ENCODE measurements at regions not wholly inside any gene's neighbourhood (a gene's known extent, or its start where the extent isn't known, plus 50 kb on each side); places are given as distances from the start of the nearest gene placed in this dataset.

DNA sequence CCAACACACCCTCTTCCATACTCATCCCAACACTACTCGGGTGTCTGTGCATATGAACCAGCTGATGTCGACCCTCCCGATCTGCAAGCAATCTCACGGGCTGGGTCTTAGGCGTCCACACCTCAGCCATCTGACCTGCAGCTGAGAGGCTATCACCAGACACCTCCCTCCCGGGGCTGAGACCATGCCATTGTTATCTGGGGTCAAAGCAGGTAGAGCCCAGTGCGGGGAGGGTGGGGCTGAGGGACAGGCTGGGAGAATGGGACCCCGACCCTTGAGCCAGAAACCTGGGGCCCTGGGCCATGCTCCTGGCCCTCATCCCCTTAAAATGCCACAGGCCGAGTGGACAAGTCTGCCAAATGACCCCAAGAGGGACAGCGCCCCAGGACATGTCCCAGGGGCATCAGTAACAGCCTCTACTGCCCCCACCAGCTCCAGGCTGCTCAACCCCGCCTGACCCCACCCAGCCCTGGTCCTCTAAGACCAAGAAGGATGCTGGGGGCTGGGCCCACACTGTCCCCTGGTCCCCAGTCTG, 146.7 kb upstream of the CST7 start:
- no peaks in the 10 kb centered on the region for H3K27me3 ChIP-seq (ENCODE audit: insufficient read depth, low read length, poor library complexity, severe bottlenecking)
- H3K9me3 ChIP-seq (ENCODE audit: insufficient read depth, low read depth, low read length): no peaks in the 10 kb centered on the region; the same call in 1 of the 2 replicates
- no peak overlapping the region for H2AFZ ChIP-seq (ENCODE audit: low read length)
- H3K4me1 ChIP-seq (ENCODE audit: insufficient read depth, low read length, poor library complexity, severe bottlenecking): no peaks in the 10 kb centered on the region
- no peak overlapping the region for H3K4me2 ChIP-seq (ENCODE audit: low read depth, low read length, poor library complexity, severe bottlenecking)
- no peak overlapping the region for H3K9ac ChIP-seq (ENCODE audit: low read depth, low read length, poor library complexity, severe bottlenecking)
- H4K20me1 ChIP-seq (ENCODE audit: insufficient read depth, low read length, poor library complexity, severe bottlenecking): no peaks in the 10 kb centered on the region
- no peaks in the 10 kb centered on the region for H3K9me2 ChIP-seq (replicated peaks; ENCODE audit: low read depth, low read length)
- no peaks in the 10 kb centered on the region for H3K36me3 ChIP-seq (ENCODE audit: insufficient read depth, low read length)
- H3F3A ChIP-seq (ENCODE audit: low read depth): no peaks in the 10 kb centered on the region
- H3K4me3 ChIP-seq (ENCODE audit: low read length, poor library complexity, severe bottlenecking): no peak overlapping the region
- TF ChIP-seq EZH2phosphoT487 (IDR thresholded peaks at IDR 0.05; ENCODE audit: borderline replicate concordance) (no peak), CTCF (conservative IDR thresholded peaks at IDR 0.05; ENCODE audit: low read length) (no peak)
- no peaks in the 10 kb centered on the region for H3K79me2 ChIP-seq (ENCODE audit: insufficient read depth, low read length)

GRCh38 chr20:24804481-24805206, 144.4 kb upstream of the CST7 start:
- no peaks in the 10 kb centered on the region for H3K4me1 ChIP-seq (ENCODE audit: insufficient read depth, low read length, poor library complexity, severe bottlenecking)
- no peaks in the 10 kb centered on the region for H3F3A ChIP-seq (ENCODE audit: low read depth)
- H3K9me2 ChIP-seq (replicated peaks; ENCODE audit: low read depth, low read length): no peaks in the 10 kb centered on the region
- TF ChIP-seq CTCF (conservative IDR thresholded peaks at IDR 0.05; ENCODE audit: low read length) (no peak), EZH2phosphoT487 (IDR thresholded peaks at IDR 0.05; ENCODE audit: borderline replicate concordance) (no peak)
- no peak overlapping the region for H3K9ac ChIP-seq (ENCODE audit: low read depth, low read length, poor library complexity, severe bottlenecking)
- H3K4me3 ChIP-seq (ENCODE audit: low read length, poor library complexity, severe bottlenecking): no peak overlapping the region
- no peaks in the 10 kb centered on the region for H3K9me3 ChIP-seq (ENCODE audit: insufficient read depth, low read depth, low read length)
- H4K20me1 ChIP-seq (ENCODE audit: insufficient read depth, low read length, poor library complexity, severe bottlenecking): no peaks in the 10 kb centered on the region
- H3K79me2 ChIP-seq (ENCODE audit: insufficient read depth, low read length): no peaks in the 10 kb centered on the region
- H2AFZ ChIP-seq (ENCODE audit: low read length): no peak overlapping the region
- H3K27me3 ChIP-seq (ENCODE audit: insufficient read depth, low read length, poor library complexity, severe bottlenecking): no peaks in the 10 kb centered on the region
- no peaks in the 10 kb centered on the region for H3K36me3 ChIP-seq (ENCODE audit: insufficient read depth, low read length)
- no peak overlapping the region for H3K4me2 ChIP-seq (ENCODE audit: low read depth, low read length, poor library complexity, severe bottlenecking)

DNA sequence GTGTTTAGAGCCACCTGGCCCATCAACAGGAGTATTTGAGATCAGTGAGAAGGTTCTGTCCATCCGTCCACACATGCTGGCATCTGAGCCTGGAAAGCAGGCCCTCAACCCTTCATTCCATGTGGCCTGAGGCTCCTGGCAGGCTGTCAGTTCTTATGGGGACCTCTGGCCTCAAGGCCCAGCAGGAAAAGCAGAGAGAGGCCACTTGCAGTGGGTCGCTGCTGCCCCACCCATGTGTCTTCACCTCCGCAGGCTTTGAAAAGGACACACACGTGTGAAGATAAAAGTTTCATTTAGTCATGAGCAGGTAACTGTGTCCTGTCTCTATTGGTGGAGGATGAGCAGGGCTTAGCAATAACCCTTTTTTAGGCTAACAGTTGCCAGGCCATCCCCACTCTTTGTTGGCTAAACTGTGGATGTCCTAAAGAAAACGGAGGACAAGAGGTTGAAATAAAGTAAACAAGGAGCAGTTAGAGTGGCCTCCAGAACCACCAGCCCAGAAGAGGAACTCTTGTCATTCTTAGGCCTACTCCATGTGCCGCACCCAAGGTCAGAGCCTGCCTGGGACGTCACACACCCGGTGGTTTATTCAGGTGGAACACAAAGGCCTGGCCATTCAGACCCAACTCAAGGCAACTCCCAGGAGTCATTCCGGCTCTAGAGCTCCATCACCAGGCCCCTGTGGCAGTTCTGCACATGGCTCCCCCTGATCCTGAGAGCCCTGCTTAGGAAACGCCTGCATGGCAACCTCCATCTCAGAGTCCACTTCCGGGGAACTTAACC, 143.4 kb upstream of the CST7 start:
- no peaks in the 10 kb centered on the region for H3K36me3 ChIP-seq (ENCODE audit: insufficient read depth, low read length)

More for the DNA sequence above, 143.4 kb upstream of the CST7 start:
- H4K20me1 ChIP-seq (ENCODE audit: insufficient read depth, low read length, poor library complexity, severe bottlenecking): no peaks in the 10 kb centered on the region
- H3K9me2 ChIP-seq (replicated peaks; ENCODE audit: low read depth, low read length): no peaks in the 10 kb centered on the region
- no peaks in the 10 kb centered on the region for H3K27me3 ChIP-seq (ENCODE audit: insufficient read depth, low read length, poor library complexity, severe bottlenecking)
- no peak for TF ChIP-seq EZH2phosphoT487 (IDR thresholded peaks at IDR 0.05; ENCODE audit: borderline replicate concordance)
- TF ChIP-seq CTCF (conservative IDR thresholded peaks at IDR 0.05; ENCODE audit: low read length): no peak
- H3K4me2 ChIP-seq (ENCODE audit: low read depth, low read length, poor library complexity, severe bottlenecking): no peak overlapping the region
- H3K79me2 ChIP-seq (ENCODE audit: insufficient read depth, low read length): no peaks in the 10 kb centered on the region
- H3K4me3 ChIP-seq (ENCODE audit: low read length, poor library complexity, severe bottlenecking): no peak overlapping the region
- H3K9ac ChIP-seq (ENCODE audit: low read depth, low read length, poor library complexity, severe bottlenecking): no peak overlapping the region
- no peak overlapping the region for H2AFZ ChIP-seq (ENCODE audit: low read length)
- no peaks in the 10 kb centered on the region for H3K9me3 ChIP-seq (ENCODE audit: insufficient read depth, low read depth, low read length)
- H3F3A ChIP-seq (ENCODE audit: low read depth): no peaks in the 10 kb centered on the region
- no peaks in the 10 kb centered on the region for H3K4me1 ChIP-seq (ENCODE audit: insufficient read depth, low read length, poor library complexity, severe bottlenecking)

All from Loucy (cell line).